PC-9 (cell line): ENCODE measurements at regions not wholly inside any gene's neighbourhood (a gene's known extent, or its start where the extent isn't known, plus 50 kb on each side); places are given as distances from the start of the nearest gene placed in this dataset.

Experiments used
- BruUV-seq: library from RNA; stranded (reverse); fragments of 400-500 nt; replicated peaks from 2 replicates; lab custom pipeline; 2021; lab: Mats Ljungman, UMichigan
- CTCF ChIA-PET: fragments of 300-600 bp; sonication (Branson Sonifier 250); formaldehyde crosslinking; loops from one replicate; lab custom pipeline; 2022; ENCODE audit warnings: antibody characterized with exemption; lab: Charles Lee
- POLR2A ChIA-PET: fragments of 300-600 bp; sonication (Branson Sonifier 250); formaldehyde crosslinking; loops from one replicate; lab custom pipeline; 2022; ENCODE audit warnings: antibody characterized with exemption; ENCODE audit not compliant: unreplicated experiment; lab: Charles Lee
- DNase-seq, 2 experiments: peaks; one replicate each; pipeline versions ENCODE4 v3.0.0 to v3.0.0-alpha.2; 2015 to 2022; ENCODE audit warnings: mixed read lengths in 1 of 2
- H2AFZ ChIP-seq: fragments of 200-600 bp; sonication (generic); 2 replicates; pipeline ENCODE4 v1.8.1; 2017; ENCODE audit warnings: antibody characterized with exemption
- H3F3A ChIP-seq: fragments of 200-600 bp; sonication (generic); 2 replicates; pipeline ENCODE4 v1.8.1; 2017; ENCODE audit warnings: antibody characterized with exemption, mild to moderate bottlenecking, low read depth; ENCODE audit not compliant: insufficient read depth
- H3K27ac ChIP-seq: fragments of 200-600 bp; sonication (generic); 2 replicates; pipeline ENCODE4 v1.6.1; 2016; ENCODE audit warnings: mixed run types
- H3K27me3 ChIP-seq: fragments of 200-600 bp; sonication (generic); 2 replicates; pipeline ENCODE4 v1.6.1; 2016; ENCODE audit warnings: low read depth, mixed run types; ENCODE audit not compliant: insufficient read depth
- H3K36me3 ChIP-seq: fragments of 200-600 bp; sonication (generic); 2 replicates; pipeline ENCODE4 v1.6.1; 2016; ENCODE audit warnings: low read depth, mixed run types
- H3K4me1 ChIP-seq: fragments of 200-600 bp; sonication (generic); replicated peaks from 2 replicates; pipeline ENCODE4 v1.6.1; 2016; ENCODE audit warnings: mixed run types; ENCODE audit not compliant: insufficient read depth
- H3K4me2 ChIP-seq: fragments of 200-600 bp; sonication (generic); 2 replicates; pipeline ENCODE4 v1.6.1; 2017; ENCODE audit warnings: mixed run types
- H3K4me3 ChIP-seq: fragments of 200-600 bp; sonication (generic); 2 replicates; pipeline ENCODE4 v1.6.1; 2016; ENCODE audit warnings: mixed run types
- H3K79me2 ChIP-seq: fragments of 200-600 bp; sonication (generic); 2 replicates; pipeline ENCODE4 v1.6.1; 2017; ENCODE audit warnings: low read depth, mixed run types
- H3K9me2 ChIP-seq: fragments of 200-600 bp; sonication (generic); 2 replicates; pipeline ENCODE4 v1.8.1; 2017; ENCODE audit warnings: mild to moderate bottlenecking; ENCODE audit not compliant: insufficient read depth
- H3K9me3 ChIP-seq: fragments of 200-600 bp; sonication (generic); 2 replicates; pipeline ENCODE4 v1.8.1; 2016; ENCODE audit warnings: low read depth; ENCODE audit not compliant: insufficient read depth
- H4K20me1 ChIP-seq: fragments of 200-600 bp; sonication (generic); 2 replicates; pipeline ENCODE4 v1.8.1; 2017; ENCODE audit not compliant: insufficient read depth
- EZH2 ChIP-seq: fragments of 200-600 bp; sonication (generic); IDR thresholded peaks from 2 replicates; pipeline ENCODE4 v1.8.0; 2017; ENCODE audit warnings: antibody characterized with exemption, low read depth
- intact Hi-C: fragments of 100-400 bp; cut with micrococcal nuclease; formaldehyde crosslinking; loops from one replicate; pipeline ENCODE4 v1.10.0; 2022; ENCODE audit not compliant: unreplicated experiment
- TF ChIP-seq, protein P1 (sequence below): fragments of 200-600 bp; sonication (generic); conservative IDR thresholded peaks from 2 replicates; pipeline ENCODE4 v1.6.1; 2017; ENCODE audit warnings: mixed run types, antibody characterized with exemption, mild to moderate bottlenecking, moderate library complexity

DNA sequence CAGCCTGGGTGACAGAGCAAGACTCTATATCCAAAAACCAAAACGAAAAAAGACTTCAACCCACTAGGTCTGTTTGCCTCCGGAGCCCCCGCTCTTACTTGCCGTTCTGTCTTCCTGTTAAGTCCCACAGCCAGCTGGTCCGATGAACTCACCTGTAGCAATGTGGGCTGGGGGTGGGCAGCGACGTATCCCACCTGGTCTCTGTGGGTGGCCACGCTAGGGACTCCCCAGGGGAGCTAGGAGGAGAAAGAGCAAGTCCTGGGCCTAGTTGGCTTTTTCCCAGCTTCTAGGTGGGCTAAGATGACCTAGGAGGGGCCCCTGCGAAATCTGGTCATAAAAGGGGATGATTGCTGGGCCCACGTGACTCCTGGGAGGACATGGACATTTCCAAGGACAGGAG is 166.0 kb upstream of the KCNG1 start:
- intact Hi-C loops = no loop called here

GRCh38 chr20:51187261-51187660 is 164.4 kb upstream of the KCNG1 start:
- intact Hi-C loops = no loop called here
- Histone ChIP-seq H3K4me1 (peaks cover 10% of the 10 kb centered on the region; the same call in 1 of the 2 replicates), H3K79me2 (no peaks in the 10 kb centered on the region), H4K20me1 (no peaks in the 10 kb centered on the region), H3F3A (no peaks in the 10 kb centered on the region), H3K27me3 (peaks cover 66% of the 10 kb centered on the region), H3K4me3 (no peak overlapping the region), H2AFZ (no peak overlapping the region), H3K27ac (no peak overlapping the region), H3K9me2 (no peaks in the 10 kb centered on the region), H3K9me3 (no peaks in the 10 kb centered on the region; the same call in 1 of the 2 replicates), H3K4me2 (no peak overlapping the region), H3K36me3 (no peaks in the 10 kb centered on the region)
- POLR2A ChIA-PET = no interaction called here
- no peak for DNase-seq
- BruUV-seq = no TSS peak
- CTCF ChIA-PET = no interaction called here
- TF ChIP-seq, protein P1, sequence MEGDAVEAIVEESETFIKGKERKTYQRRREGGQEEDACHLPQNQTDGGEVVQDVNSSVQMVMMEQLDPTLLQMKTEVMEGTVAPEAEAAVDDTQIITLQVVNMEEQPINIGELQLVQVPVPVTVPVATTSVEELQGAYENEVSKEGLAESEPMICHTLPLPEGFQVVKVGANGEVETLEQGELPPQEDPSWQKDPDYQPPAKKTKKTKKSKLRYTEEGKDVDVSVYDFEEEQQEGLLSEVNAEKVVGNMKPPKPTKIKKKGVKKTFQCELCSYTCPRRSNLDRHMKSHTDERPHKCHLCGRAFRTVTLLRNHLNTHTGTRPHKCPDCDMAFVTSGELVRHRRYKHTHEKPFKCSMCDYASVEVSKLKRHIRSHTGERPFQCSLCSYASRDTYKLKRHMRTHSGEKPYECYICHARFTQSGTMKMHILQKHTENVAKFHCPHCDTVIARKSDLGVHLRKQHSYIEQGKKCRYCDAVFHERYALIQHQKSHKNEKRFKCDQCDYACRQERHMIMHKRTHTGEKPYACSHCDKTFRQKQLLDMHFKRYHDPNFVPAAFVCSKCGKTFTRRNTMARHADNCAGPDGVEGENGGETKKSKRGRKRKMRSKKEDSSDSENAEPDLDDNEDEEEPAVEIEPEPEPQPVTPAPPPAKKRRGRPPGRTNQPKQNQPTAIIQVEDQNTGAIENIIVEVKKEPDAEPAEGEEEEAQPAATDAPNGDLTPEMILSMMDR = no peak
- TF ChIP-seq EZH2 = no peak

More for the DNA sequence above, 166.0 kb upstream of the KCNG1 start:
- H3K4me1 ChIP-seq = no peaks in the 10 kb centered on the region
- no peak overlapping the region for H3K4me3 ChIP-seq
- no peak for DNase-seq
- H3K4me2 ChIP-seq = no peak overlapping the region
- no peaks in the 10 kb centered on the region for H3F3A ChIP-seq
- no peaks in the 10 kb centered on the region for H3K9me2 ChIP-seq
- no TSS peak for BruUV-seq
- CTCF ChIA-PET = no interaction called here
- no peaks in the 10 kb centered on the region for H4K20me1 ChIP-seq
- peaks cover 60% of the 10 kb centered on the region for H3K27me3 ChIP-seq
- H3K9me3 ChIP-seq = no peaks in the 10 kb centered on the region
- no peaks in the 10 kb centered on the region for H3K79me2 ChIP-seq
- no peak overlapping the region for H2AFZ ChIP-seq
- TF ChIP-seq, protein P1 = no peak
- no peak for TF ChIP-seq EZH2
- POLR2A ChIA-PET = no interaction called here
- H3K36me3 ChIP-seq = no peaks in the 10 kb centered on the region
- H3K27ac ChIP-seq = no peak overlapping the region

- Histone ChIP-seq H2AFZ (no peak overlapping the region), H3K4me3 (no peak overlapping the region), H3F3A (no peaks in the 10 kb centered on the region), H3K36me3 (no peaks in the 10 kb centered on the region), H3K79me2 (no peaks in the 10 kb centered on the region), H4K20me1 (no peaks in the 10 kb centered on the region), H3K9me3 (no peaks in the 10 kb centered on the region; the same call in 1 of the 2 replicates), H3K4me1 (peaks cover 10% of the 10 kb centered on the region; the same call in 1 of the 2 replicates), H3K4me2 (no peak overlapping the region), H3K9me2 (no peaks in the 10 kb centered on the region), H3K27ac (no peak overlapping the region), H3K27me3 (peaks cover 76% of the 10 kb centered on the region)
- CTCF ChIA-PET = interaction anchor here (0.7 kb wide), 1 partner anchor 36 kb away, joined by 3 read pairs; no protein-coding TSS in a partner anchor
- no peak for DNase-seq
- BruUV-seq = no TSS peak
- POLR2A ChIA-PET = interaction anchor here (0.7 kb wide), 1 partner anchor 75 kb away, joined by 4 read pairs; no protein-coding TSS in a partner anchor
- no peak for TF ChIP-seq EZH2
- TF ChIP-seq, protein P1 = no peak
- intact Hi-C loops = no loop called here
These were observed 163.0 kb upstream of the KCNG1 start for GRCh38 chr20:51185861-51186260.
